ENCODE measurements at regions not wholly inside any gene's neighbourhood (a gene's known extent, or its start where the extent isn't known, plus 50 kb on each side); places are given as distances from the start of the nearest gene placed in this dataset.

- H3K9me3 ChIP-seq (ENCODE audit: low read depth), result no peaks in the 10 kb centered on the region
- no peak for DNase-seq (ENCODE audit: low spot score)
- no peaks in the 10 kb centered on the region for H3K27me3 ChIP-seq
- no peaks in the 10 kb centered on the region for H3K4me1 ChIP-seq (ENCODE audit: insufficient read depth)
- no peaks in the 10 kb centered on the region for H3K79me2 ChIP-seq
- no peaks in the 10 kb centered on the region for H3K9me2 ChIP-seq (replicated peaks; ENCODE audit: insufficient read depth)
- WGBS (ENCODE audit: low lambda C conversion rate, missing lambda C conversion rate), result 93% methylated on average over 5 of the region's 5 CpGs
- no peak overlapping the region for H3K4me2 ChIP-seq
- H4K20me1 ChIP-seq (ENCODE audit: insufficient read depth, poor library complexity, severe bottlenecking), result no peaks in the 10 kb centered on the region
- no peak overlapping the region for H2AFZ ChIP-seq
- no peaks in the 10 kb centered on the region for H3K36me3 ChIP-seq (replicated peaks; ENCODE audit: insufficient read depth, low read depth)
- H3K27ac ChIP-seq, result no peak overlapping the region
- no peak overlapping the region for H3K4me3 ChIP-seq
- no peak for TF ChIP-seq CTCF (IDR thresholded peaks at IDR 0.05; ENCODE audit: poor library complexity)
- no peak for TF ChIP-seq EZH2 (IDR thresholded peaks at IDR 0.05; ENCODE audit: borderline replicate concordance)
- TF ChIP-seq EZH2phosphoT487 (IDR thresholded peaks at IDR 0.05; ENCODE audit: low read depth, severe bottlenecking, unreplicated experiment), result no peak
Observed at GRCh38 chr11:69578167-69578566, 62.8 kb upstream of the CCND1 start.

DNA sequence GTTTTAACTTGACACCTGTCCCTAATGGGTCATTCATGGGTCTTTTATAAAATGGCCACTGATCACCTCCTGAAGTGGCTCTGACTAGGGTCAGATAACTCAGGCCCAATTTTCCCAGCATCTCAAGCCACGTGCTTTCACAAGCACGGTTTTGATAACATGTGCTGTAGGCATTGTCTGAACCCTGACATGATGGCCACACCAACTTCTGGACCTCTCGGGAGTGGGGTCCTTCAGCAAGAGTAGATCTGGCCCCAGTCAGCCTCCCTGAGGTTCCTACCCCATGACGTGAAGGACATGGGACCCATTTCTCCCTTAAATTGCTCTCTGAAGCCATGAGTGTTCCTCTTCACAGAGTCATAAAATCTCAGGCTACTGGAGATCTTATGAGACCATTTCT, 60.4 kb upstream of the CCND1 start:
- no peak overlapping the region for H3K4me2 ChIP-seq
- no peaks in the 10 kb centered on the region for H3K27me3 ChIP-seq
- H2AFZ ChIP-seq, result no peak overlapping the region
- H3K9me3 ChIP-seq (ENCODE audit: low read depth), result no peaks in the 10 kb centered on the region
- no peak for TF ChIP-seq CTCF (IDR thresholded peaks at IDR 0.05; ENCODE audit: poor library complexity)
- TF ChIP-seq EZH2 (IDR thresholded peaks at IDR 0.05; ENCODE audit: borderline replicate concordance), result no peak
- TF ChIP-seq EZH2phosphoT487 (IDR thresholded peaks at IDR 0.05; ENCODE audit: low read depth, severe bottlenecking, unreplicated experiment), result no peak
- H3K4me1 ChIP-seq (ENCODE audit: insufficient read depth), result no peaks in the 10 kb centered on the region
- no peaks in the 10 kb centered on the region for H3K9me2 ChIP-seq (replicated peaks; ENCODE audit: insufficient read depth)
- no peak overlapping the region for H3K27ac ChIP-seq
- WGBS (ENCODE audit: low lambda C conversion rate, missing lambda C conversion rate), result 90% methylated on average over 4 of the region's 4 CpGs
- H3K36me3 ChIP-seq (replicated peaks; ENCODE audit: insufficient read depth, low read depth), result no peaks in the 10 kb centered on the region
- DNase-seq (ENCODE audit: low spot score), result no peak
- no peaks in the 10 kb centered on the region for H3K79me2 ChIP-seq
- no peak overlapping the region for H3K4me3 ChIP-seq
- H4K20me1 ChIP-seq (ENCODE audit: insufficient read depth, poor library complexity, severe bottlenecking), result no peaks in the 10 kb centered on the region

- Histone ChIP-seq H3K27ac (no peak overlapping the region), H3K4me3 (no peak overlapping the region), H3K9me3 (ENCODE audit: low read depth) (no peaks in the 10 kb centered on the region), H3K4me2 (no peak overlapping the region), H2AFZ (no peak overlapping the region), H3K36me3 (replicated peaks; ENCODE audit: insufficient read depth, low read depth) (no peaks in the 10 kb centered on the region), H3K27me3 (no peaks in the 10 kb centered on the region), H3K9me2 (replicated peaks; ENCODE audit: insufficient read depth) (no peaks in the 10 kb centered on the region), H4K20me1 (ENCODE audit: insufficient read depth, poor library complexity, severe bottlenecking) (no peaks in the 10 kb centered on the region), H3K4me1 (ENCODE audit: insufficient read depth) (no peaks in the 10 kb centered on the region), H3K79me2 (no peaks in the 10 kb centered on the region)
- no peak for TF ChIP-seq CTCF (IDR thresholded peaks at IDR 0.05; ENCODE audit: poor library complexity)
- no peak for TF ChIP-seq EZH2phosphoT487 (IDR thresholded peaks at IDR 0.05; ENCODE audit: low read depth, severe bottlenecking, unreplicated experiment)
- no peak for TF ChIP-seq EZH2 (IDR thresholded peaks at IDR 0.05; ENCODE audit: borderline replicate concordance)
- no peak for DNase-seq (ENCODE audit: low spot score)
- WGBS (ENCODE audit: low lambda C conversion rate, missing lambda C conversion rate), result 84% methylated on average over 5 of the region's 5 CpGs
Observed at GRCh38 chr11:69582756-69583467, 58.0 kb upstream of the CCND1 start.

All from hepatocyte (in vitro differentiated cells).